Adrenal gland (tissue), 5 donors: ENCODE measurements at regions not wholly inside any gene's neighbourhood (a gene's known extent, or its start where the extent isn't known, plus 50 kb on each side); places are given as distances from the start of the nearest gene placed in this dataset.

Experiments
- POLR2A ChIP-seq, 2 donors: fragments of 450-650 bp; IDR thresholded peaks; one replicate each; pipeline ENCODE4 v1.6.1; 2017; ENCODE audit warnings: antibody characterized with exemption in 2 of 2, mild to moderate bottlenecking in 2 of 2, moderate library complexity in 1 of 2
- TF ChIP-seq, protein P1 (sequence below), 6 experiments: fragments of 450-650 bp in 4 of 6; fragments of 200-600 bp in 2 of 6; sonication (generic) in 1 of 6; IDR thresholded peaks; 1 replicate in 5 of 6; 2 replicates in 1 of 6; pipeline versions ENCODE4 v1.5.1 to v1.8.0; 2016 to 2021; ENCODE audit warnings: antibody characterized with exemption in 6 of 6, mild to moderate bottlenecking in 2 of 6, moderate library complexity in 1 of 6
- donor health status: DM: no; HTN: no; CAD: no.

DNA sequence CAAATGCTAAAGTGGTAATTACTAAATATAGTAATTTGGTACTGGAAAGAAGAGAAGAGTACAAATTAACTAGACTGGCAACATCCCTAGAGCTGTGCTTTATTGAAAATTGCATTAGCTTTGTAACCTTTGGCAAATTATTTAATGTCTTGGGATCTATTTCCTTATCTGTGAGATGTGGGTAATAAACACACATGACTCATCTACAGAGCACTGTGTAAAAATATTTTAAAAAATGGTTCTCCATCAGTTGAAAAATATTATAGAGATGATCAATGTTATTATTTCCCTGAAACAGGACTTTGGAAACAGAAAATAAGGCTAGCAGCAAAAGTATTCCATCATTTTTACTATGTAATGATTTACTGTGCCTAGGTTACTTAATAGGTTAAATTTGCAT, 1698.8 kb upstream of the CDH9 start:
- TF ChIP-seq, protein P1, sequence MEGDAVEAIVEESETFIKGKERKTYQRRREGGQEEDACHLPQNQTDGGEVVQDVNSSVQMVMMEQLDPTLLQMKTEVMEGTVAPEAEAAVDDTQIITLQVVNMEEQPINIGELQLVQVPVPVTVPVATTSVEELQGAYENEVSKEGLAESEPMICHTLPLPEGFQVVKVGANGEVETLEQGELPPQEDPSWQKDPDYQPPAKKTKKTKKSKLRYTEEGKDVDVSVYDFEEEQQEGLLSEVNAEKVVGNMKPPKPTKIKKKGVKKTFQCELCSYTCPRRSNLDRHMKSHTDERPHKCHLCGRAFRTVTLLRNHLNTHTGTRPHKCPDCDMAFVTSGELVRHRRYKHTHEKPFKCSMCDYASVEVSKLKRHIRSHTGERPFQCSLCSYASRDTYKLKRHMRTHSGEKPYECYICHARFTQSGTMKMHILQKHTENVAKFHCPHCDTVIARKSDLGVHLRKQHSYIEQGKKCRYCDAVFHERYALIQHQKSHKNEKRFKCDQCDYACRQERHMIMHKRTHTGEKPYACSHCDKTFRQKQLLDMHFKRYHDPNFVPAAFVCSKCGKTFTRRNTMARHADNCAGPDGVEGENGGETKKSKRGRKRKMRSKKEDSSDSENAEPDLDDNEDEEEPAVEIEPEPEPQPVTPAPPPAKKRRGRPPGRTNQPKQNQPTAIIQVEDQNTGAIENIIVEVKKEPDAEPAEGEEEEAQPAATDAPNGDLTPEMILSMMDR (IDR thresholded peaks at IDR 0.05), result no peak
- TF ChIP-seq POLR2A (IDR thresholded peaks at IDR 0.05), result no peak
